ENCODE measurements at regions not wholly inside any gene's neighbourhood (a gene's known extent, or its start where the extent isn't known, plus 50 kb on each side); places are given as distances from the start of the nearest gene placed in this dataset.

GRCh38 chr9:1673300-1673699, 341.8 kb upstream of the SMARCA2 start:
- DNase-seq (ENCODE audit: low read depth, low spot score) = no peak

DNA sequence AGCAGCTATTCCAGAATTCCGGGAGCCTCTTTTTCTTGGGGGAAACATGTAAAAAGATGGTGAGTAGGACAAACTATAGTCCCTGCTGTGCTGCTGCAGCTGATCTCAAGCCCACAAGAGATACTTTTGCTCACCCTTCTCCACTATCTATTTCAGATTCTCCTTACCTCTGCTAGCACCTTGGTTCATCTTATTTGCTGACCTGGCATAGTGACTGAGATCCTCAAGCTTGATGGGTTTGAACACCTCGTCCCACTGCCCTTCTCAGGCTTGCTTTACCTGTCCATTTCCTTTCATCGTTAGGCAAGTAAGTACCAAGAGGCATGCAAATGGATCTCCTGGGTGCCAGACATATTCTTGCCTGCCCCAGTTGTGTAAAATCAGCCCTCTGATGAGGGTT, 338.4 kb upstream of the SMARCA2 start:
- DNase-seq (ENCODE audit: low read depth, low spot score) = no peak

DNA sequence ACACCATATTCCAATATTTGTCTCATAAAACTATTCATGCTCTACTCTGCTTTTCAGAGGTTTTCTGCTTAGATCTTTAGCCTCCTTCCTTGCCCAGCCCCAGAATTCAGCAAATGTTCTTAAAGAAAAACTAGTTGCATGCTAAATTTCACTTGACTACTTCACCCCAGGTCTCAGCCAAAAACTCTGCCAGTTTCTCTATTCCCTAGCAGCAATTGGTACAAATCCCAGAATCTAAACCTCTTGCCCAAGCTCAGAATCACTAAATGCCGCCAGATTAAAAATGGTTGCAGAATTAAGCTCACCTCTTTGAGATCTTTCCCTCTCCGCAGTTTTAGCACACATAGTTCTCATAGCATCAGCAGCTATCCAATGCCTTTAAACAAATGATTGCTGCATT, 331.2 kb upstream of the SMARCA2 start:
- DNase-seq (ENCODE audit: low read depth, low spot score) = no peak

DNA sequence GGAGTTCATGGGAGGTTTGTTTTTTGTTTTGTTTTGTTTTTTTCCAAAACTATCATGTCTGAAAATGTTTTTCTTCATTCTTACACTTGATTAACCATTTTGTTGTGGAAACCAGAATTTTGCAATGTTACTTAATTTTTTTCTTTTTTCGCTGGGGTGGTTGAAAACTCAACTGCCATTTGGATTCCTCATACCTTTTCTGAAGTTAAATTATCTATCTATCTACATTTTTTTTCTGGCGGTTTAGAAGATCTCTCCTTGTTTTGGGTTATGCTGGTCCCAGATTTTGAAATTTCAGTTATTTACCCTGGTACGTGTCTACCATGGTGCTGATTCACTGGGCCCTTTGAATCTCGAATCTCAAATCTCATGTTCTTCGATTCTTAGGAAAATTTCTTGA, 316.2 kb upstream of the SMARCA2 start:
- DNase-seq (ENCODE audit: low read depth, low spot score) = no peak

DNA sequence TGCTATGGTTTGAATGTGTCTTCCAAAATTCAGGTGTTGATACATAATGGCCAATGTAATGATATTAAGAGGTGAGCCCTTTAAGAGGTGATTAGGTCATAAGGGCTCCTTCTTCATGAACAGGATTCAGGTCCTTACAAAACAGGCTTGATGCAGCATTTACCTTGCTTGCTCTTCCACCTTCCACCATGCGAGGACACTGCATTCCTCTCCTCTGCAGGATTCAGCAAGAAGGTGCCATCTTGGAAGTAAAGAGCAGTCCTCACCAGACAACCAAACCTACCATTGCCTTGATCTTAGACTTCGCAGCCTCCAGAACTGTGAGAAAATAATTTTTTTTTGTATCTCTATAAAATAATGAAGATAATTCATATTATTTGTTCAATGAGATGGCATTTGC, 314.0 kb upstream of the SMARCA2 start:
- no peak for DNase-seq (ENCODE audit: low read depth, low spot score)

GRCh38 chr9:1702701-1703100, 312.4 kb upstream of the SMARCA2 start:
- DNase-seq (ENCODE audit: low read depth, low spot score) = no peak

GRCh38 chr9:1707291-1707690, 307.9 kb upstream of the SMARCA2 start:
- DNase-seq (ENCODE audit: low read depth, low spot score) = no peak

DNA sequence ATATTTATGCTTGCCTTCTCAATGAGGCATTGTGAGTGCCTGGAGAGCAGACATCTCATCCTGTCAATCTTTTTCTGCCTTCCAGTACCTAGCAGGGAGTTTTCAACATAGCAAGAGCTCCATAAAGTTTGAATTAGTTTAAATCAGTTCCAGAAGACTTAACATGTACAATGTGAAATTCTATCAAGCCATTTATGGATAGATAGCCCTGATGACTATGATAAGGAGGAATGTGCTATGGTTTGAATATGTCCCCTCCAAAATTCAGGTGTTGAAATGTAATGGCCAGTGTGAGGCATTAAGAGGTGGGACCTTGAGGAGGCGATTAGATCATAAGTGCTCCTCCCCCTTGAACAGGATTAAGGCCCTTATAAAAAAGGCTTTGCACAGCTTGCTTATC, 306.9 kb upstream of the SMARCA2 start:
- no peak for DNase-seq (ENCODE audit: low read depth, low spot score)

DNA sequence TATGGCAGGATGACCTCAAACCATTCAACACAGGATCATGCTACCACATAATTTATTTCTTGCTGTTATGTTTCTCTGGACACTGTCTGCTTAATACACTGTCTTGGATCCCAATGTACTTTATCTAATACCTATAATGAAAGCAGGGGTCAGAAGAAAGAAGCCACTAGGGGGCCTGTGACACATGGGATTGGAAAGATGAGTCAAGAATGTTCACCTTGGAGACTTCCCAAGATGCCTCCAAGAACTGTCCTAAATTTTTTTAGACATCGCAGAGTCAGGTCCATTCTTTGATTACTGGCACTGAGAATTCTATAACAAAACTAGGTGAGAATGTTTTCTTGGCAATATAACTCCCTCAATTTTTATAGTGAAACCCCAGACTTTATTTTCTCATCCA, 305.8 kb upstream of the SMARCA2 start:
- no peak for DNase-seq (ENCODE audit: low read depth, low spot score)

GRCh38 chr9:1712861-1713450, 302.2 kb upstream of the SMARCA2 start:
- no peak for DNase-seq (ENCODE audit: low read depth, low spot score)

- DNase-seq (ENCODE audit: low read depth, low spot score) = no peak
These were observed 301.3 kb upstream of the SMARCA2 start for GRCh38 chr9:1713841-1714240.

DNA sequence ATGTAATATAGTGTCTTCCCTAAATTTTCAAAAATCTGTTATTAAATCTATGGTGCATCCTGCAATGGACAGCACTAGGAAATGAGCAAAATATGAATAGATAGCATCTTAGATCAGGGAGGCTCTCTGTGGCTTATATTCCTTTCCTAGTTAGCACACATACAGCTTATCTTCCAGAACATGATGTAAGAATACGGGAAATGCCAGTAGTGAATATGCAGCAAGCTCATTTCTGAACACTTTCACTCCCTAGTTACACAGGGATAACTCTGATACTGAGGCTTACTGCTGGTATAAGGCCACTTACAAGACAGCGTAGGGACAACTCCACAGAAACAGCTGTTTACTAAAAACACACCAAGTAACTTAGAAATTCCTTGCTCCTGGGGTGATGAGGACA, 297.3 kb upstream of the SMARCA2 start:
- DNase-seq (ENCODE audit: low read depth, low spot score) = no peak

DNA sequence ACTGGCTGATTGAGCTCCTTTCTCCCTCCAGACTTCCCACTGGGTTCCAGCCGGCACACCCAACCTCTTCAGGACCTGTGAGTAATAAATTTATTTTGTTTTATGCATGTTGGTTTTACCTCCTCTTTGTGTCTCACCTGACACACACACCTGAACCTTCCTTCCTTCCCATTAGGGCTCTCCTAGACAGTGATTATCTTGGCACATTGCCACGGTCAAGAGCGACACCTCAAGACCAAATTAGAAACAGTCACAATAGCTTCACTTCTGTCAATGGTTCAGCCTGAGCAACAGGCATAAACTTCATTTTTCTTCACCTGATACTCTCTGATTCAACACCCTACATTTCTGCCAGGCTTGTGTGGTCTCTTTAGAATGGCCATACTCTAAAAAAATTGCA, 296.3 kb upstream of the SMARCA2 start:
- no peak for DNase-seq (ENCODE audit: low read depth, low spot score)

DNA sequence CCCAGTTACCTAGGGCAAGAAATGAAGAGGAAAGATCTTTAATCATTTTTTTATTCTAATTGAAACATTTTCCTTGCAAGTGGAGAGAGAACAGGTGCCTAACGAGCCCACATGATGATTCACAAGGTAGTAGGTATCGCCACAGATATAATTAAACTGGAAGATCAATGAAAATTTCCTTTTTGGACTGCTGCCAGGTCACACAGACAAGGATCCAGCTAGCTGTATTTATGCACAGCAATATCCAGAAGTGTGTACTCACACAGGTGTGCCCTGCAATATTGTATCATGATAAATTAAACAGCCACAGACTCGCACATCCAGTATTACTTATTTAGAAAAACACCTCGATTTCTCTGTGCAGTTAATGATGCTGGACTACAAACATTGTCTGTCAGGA, 294.0 kb upstream of the SMARCA2 start:
- DNase-seq (ENCODE audit: low read depth, low spot score) = no peak

- peak; percentile 11 for DNase-seq (ENCODE audit: low read depth, low spot score)
These were observed 292.7 kb upstream of the SMARCA2 start for GRCh38 chr9:1722404-1722803.

DNA sequence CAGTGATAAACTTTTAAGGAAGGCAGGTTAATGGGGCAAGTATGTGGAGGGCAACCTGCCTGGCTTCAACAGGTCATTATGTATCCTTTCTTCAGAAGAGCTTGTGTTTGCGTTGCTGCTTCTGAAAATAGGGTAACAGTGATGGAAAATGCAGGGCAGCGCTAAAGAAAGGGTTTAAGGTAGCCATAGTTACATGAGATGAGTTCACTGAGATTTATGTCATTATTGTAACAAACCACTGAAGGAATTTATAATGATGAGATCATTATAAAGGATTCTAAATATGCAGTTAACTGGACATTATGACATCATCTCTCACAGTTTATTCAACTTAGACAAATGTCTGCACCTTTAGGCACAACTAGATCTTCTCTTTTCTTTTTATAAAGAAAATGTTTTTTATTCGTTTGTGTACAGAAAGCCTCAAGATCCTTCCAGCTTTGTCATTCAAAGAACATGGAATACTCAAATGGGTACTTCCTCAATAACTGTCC, 291.6 kb upstream of the SMARCA2 start:
- no peak for DNase-seq (ENCODE audit: low read depth, low spot score)

- peak; percentile 19 for DNase-seq (ENCODE audit: low read depth, low spot score)
These were observed 288.0 kb upstream of the SMARCA2 start for GRCh38 chr9:1726993-1727759.

- DNase-seq (ENCODE audit: low read depth, low spot score) = peak; percentile 3
These were observed 285.5 kb upstream of the SMARCA2 start for GRCh38 chr9:1729631-1730030.

GRCh38 chr9:1732670-1733069, 282.5 kb upstream of the SMARCA2 start:
- DNase-seq (ENCODE audit: low read depth, low spot score) = no peak

DNA sequence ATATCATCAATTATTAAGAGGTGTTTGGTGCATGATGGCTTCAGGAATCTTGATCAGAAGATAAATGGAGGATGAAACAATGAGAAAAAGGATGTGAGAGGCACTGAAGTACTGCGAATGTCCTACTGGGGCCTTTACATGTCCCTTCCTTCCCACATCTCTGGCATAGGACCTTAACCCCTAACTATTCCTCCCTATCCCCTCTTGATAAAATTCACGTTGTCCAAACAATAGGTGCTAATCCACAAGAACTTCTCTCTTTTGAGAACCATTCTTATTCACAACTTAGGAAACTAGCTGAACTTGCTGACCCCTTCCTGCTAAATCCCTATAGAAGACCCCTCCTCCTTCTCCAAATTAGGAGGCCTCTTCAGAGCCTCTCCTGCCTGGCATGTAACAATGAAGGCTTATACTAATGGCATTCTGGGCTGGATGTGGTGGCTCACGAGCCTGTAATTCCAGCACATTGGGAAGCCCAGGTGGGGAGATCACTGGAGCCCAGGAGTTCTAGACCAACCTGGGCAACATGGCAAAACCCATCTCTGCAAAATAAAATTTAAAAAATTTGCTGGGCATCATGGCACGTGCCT, 276.5 kb upstream of the SMARCA2 start:
- DNase-seq (ENCODE audit: low read depth, low spot score) = no peak

DNA sequence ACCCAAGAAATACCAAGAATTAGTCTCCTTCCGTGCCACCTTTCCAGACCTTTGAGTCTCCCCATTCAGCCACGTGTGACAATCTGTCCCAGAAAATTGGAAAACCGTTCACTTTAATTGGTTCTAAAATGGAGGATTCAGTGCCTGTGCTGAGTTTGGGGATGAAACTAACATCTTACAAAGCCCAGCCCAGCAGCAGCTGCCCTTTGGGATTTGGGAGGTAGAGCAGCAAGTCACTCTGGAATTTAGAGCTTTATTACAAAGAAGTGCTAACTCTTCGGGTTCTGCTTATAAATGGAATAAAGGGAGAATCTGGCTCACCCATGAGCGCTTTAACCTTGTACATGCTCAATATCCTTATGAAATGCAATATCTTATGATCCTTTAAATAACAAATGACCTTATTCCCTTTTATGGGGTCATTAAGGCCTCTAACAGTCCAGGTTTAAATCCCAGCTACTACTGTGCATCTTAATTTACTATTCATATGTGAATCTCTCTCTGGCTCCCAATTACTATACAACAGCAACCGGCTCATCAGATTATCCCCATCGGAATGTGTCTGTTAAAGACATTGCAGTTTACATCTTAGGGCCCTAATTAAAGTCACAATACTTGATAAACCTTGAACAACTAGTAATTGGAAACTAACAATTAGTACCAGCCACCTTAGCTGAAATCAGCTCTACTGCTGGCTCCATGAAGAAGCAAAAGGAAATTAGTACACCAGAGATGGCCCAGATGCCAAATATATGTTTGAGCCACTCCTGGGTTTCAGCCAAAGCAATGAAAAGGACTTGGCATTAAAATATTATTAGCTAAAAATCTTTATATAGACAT, 271.8 kb upstream of the SMARCA2 start:
- no peak for DNase-seq (ENCODE audit: low read depth, low spot score)

GRCh38 chr9:1745980-1746379, 269.2 kb upstream of the SMARCA2 start:
- no peak for DNase-seq (ENCODE audit: low read depth, low spot score)
